Ammon's horn (tissue), 1 donor: ENCODE measurements at regions not wholly inside any gene's neighbourhood (a gene's known extent, or its start where the extent isn't known, plus 50 kb on each side); places are given as distances from the start of the nearest gene placed in this dataset.

ENCODE experiments used
- DNase-seq: peaks from one replicate; pipeline ENCODE4 v3.0.0-alpha.2; 2016; ENCODE audit warnings: low spot score

- DNase-seq: no peak
These were observed 430.3 kb upstream of the TPM1 start for GRCh38 chr15:62612183-62612733.

GRCh38 chr15:62612771-62613170, 429.8 kb upstream of the TPM1 start:
- no peak for DNase-seq

- no peak for DNase-seq
These were observed 425.8 kb upstream of the TPM1 start for GRCh38 chr15:62616746-62617145.

GRCh38 chr15:62617741-62618140, 424.8 kb upstream of the TPM1 start:
- no peak for DNase-seq

- DNase-seq: no peak
These were observed 424.1 kb upstream of the TPM1 start for GRCh38 chr15:62618432-62618831.

GRCh38 chr15:62618846-62619504, 423.6 kb upstream of the TPM1 start:
- DNase-seq: no peak

GRCh38 chr15:62619526-62619925, 423.0 kb upstream of the TPM1 start:
- DNase-seq: no peak

- DNase-seq: no peak
These were observed 419.8 kb upstream of the TPM1 start for GRCh38 chr15:62622775-62623174.

- peak; percentile 10 for DNase-seq
These were observed 417.8 kb upstream of the TPM1 start for GRCh38 chr15:62624547-62625378.

- DNase-seq: peak; percentile 46
These were observed 417.0 kb upstream of the TPM1 start for GRCh38 chr15:62625429-62626033.

GRCh38 chr15:62626903-62627302, 415.6 kb upstream of the TPM1 start:
- no peak for DNase-seq

- no peak for DNase-seq
These were observed 411.3 kb upstream of the TPM1 start for GRCh38 chr15:62631076-62631724.

GRCh38 chr15:62636823-62637573, 405.5 kb upstream of the TPM1 start:
- DNase-seq: no peak

- no peak for DNase-seq
These were observed 405.0 kb upstream of the TPM1 start for GRCh38 chr15:62637574-62637897.

GRCh38 chr15:62637950-62638619, 404.5 kb upstream of the TPM1 start:
- DNase-seq: no peak

GRCh38 chr15:62639432-62639831, 403.1 kb upstream of the TPM1 start:
- DNase-seq: no peak

GRCh38 chr15:62639906-62640605, 402.5 kb upstream of the TPM1 start:
- no peak for DNase-seq

GRCh38 chr15:62641825-62642224, 400.7 kb upstream of the TPM1 start:
- no peak for DNase-seq

GRCh38 chr15:62643572-62643971, 399.0 kb upstream of the TPM1 start:
- no peak for DNase-seq

- no peak for DNase-seq
These were observed 398.2 kb upstream of the TPM1 start for GRCh38 chr15:62644216-62644888.
